ENCODE measurements at regions not wholly inside any gene's neighbourhood (a gene's known extent, or its start where the extent isn't known, plus 50 kb on each side); places are given as distances from the start of the nearest gene placed in this dataset.

- DNase-seq = no peak
Measured at GRCh38 chr13:42722883-42723539, 58.4 kb upstream of the FAM216B start.

- DNase-seq = no peak
Measured at GRCh38 chr13:42728507-42729180, 52.7 kb upstream of the FAM216B start.

GRCh38 chr13:42729857-42730402 lies 51.5 kb upstream of the FAM216B start:
- DNase-seq = no peak
